ENCODE measurements at regions not wholly inside any gene's neighbourhood (a gene's known extent, or its start where the extent isn't known, plus 50 kb on each side); places are given as distances from the start of the nearest gene placed in this dataset.

- H3K9ac ChIP-seq (ENCODE audit: insufficient read length), result no peak overlapping the region
- no peak for TF ChIP-seq FOXP2 (optimal IDR thresholded peaks at IDR 0.05; ENCODE audit: control extremely low read depth, extremely low read length, insufficient read depth)
- TF ChIP-seq EZH2 (IDR thresholded peaks at IDR 0.05), result no peak
- no peak for TF ChIP-seq POLR2AphosphoS5 (IDR thresholded peaks at IDR 0.05; ENCODE audit: borderline replicate concordance, low read depth, low read length)
- H3K27ac ChIP-seq, result no peak overlapping the region
- no peak overlapping the region for H3K4me3 ChIP-seq
- no peaks in the 10 kb centered on the region for H3K36me3 ChIP-seq (ENCODE audit: insufficient read depth, low read length)
- DNase-seq (ENCODE audit: low read depth, low spot score), result no peak
- no peaks in the 10 kb centered on the region for H3K9me3 ChIP-seq (ENCODE audit: low read depth, low read length)
Measured at GRCh38 chr2:138985881-138986280, 205.7 kb upstream of the NXPH2 start.

- H3K27ac ChIP-seq, result no peak overlapping the region
- TF ChIP-seq FOXP2 (optimal IDR thresholded peaks at IDR 0.05; ENCODE audit: control extremely low read depth, extremely low read length, insufficient read depth), result no peak
- no peak for TF ChIP-seq POLR2AphosphoS5 (IDR thresholded peaks at IDR 0.05; ENCODE audit: borderline replicate concordance, low read depth, low read length)
- no peak for TF ChIP-seq EZH2 (IDR thresholded peaks at IDR 0.05)
- DNase-seq (ENCODE audit: low read depth, low spot score), result no peak
Measured at GRCh38 chr2:138979131-138979785, 199.1 kb upstream of the NXPH2 start.

GRCh38 chr2:138974651-138975050, 194.5 kb upstream of the NXPH2 start:
- H3K9ac ChIP-seq (ENCODE audit: insufficient read length), result no peak overlapping the region
- no peak overlapping the region for H3K4me3 ChIP-seq
- H3K27ac ChIP-seq, result no peak overlapping the region
- no peak for TF ChIP-seq FOXP2 (optimal IDR thresholded peaks at IDR 0.05; ENCODE audit: control extremely low read depth, extremely low read length, insufficient read depth)
- no peak for TF ChIP-seq POLR2AphosphoS5 (IDR thresholded peaks at IDR 0.05; ENCODE audit: borderline replicate concordance, low read depth, low read length)
- no peak for TF ChIP-seq EZH2 (IDR thresholded peaks at IDR 0.05)
- no peaks in the 10 kb centered on the region for H3K36me3 ChIP-seq (ENCODE audit: insufficient read depth, low read length)
- H3K9me3 ChIP-seq (ENCODE audit: low read depth, low read length), result 0 out of 2 replicates have a peak, but pooled peaks cover 3% of the 10 kb centered on the region
- DNase-seq (ENCODE audit: low read depth, low spot score), result no peak

More at GRCh38 chr2:138979131-138979785, 199.1 kb upstream of the NXPH2 start:
- no peak overlapping the region for H3K4me3 ChIP-seq
- 0 out of 2 replicates have a peak, but pooled peaks cover 3% of the 10 kb centered on the region for H3K9me3 ChIP-seq (ENCODE audit: low read depth, low read length)
- no peaks in the 10 kb centered on the region for H3K36me3 ChIP-seq (ENCODE audit: insufficient read depth, low read length)
- no peak overlapping the region for H3K9ac ChIP-seq (ENCODE audit: insufficient read length)

GRCh38 chr2:138964418-138964817, 184.2 kb upstream of the NXPH2 start:
- TF ChIP-seq FOXP2 (optimal IDR thresholded peaks at IDR 0.05; ENCODE audit: control extremely low read depth, extremely low read length, insufficient read depth), result no peak
- no peak for TF ChIP-seq EZH2 (IDR thresholded peaks at IDR 0.05)
- TF ChIP-seq POLR2AphosphoS5 (IDR thresholded peaks at IDR 0.05; ENCODE audit: borderline replicate concordance, low read depth, low read length), result no peak
- H3K9me3 ChIP-seq (ENCODE audit: low read depth, low read length), result no peaks in the 10 kb centered on the region
- no peak for DNase-seq (ENCODE audit: low read depth, low spot score)
- H3K36me3 ChIP-seq (ENCODE audit: insufficient read depth, low read length), result no peaks in the 10 kb centered on the region
- H3K27ac ChIP-seq, result no peak overlapping the region
- H3K9ac ChIP-seq (ENCODE audit: insufficient read length), result no peak overlapping the region
- no peak overlapping the region for H3K4me3 ChIP-seq

GRCh38 chr2:138962686-138963085, 182.5 kb upstream of the NXPH2 start:
- H3K9me3 ChIP-seq (ENCODE audit: low read depth, low read length), result no peaks in the 10 kb centered on the region
- no peaks in the 10 kb centered on the region for H3K36me3 ChIP-seq (ENCODE audit: insufficient read depth, low read length)
- DNase-seq (ENCODE audit: low read depth, low spot score), result no peak
- no peak overlapping the region for H3K9ac ChIP-seq (ENCODE audit: insufficient read length)
- no peak overlapping the region for H3K4me3 ChIP-seq
- H3K27ac ChIP-seq, result no peak overlapping the region
- no peak for TF ChIP-seq EZH2 (IDR thresholded peaks at IDR 0.05)
- TF ChIP-seq FOXP2 (optimal IDR thresholded peaks at IDR 0.05; ENCODE audit: control extremely low read depth, extremely low read length, insufficient read depth), result no peak
- TF ChIP-seq POLR2AphosphoS5 (IDR thresholded peaks at IDR 0.05; ENCODE audit: borderline replicate concordance, low read depth, low read length), result no peak

- Histone ChIP-seq H3K9ac (ENCODE audit: insufficient read length) (no peak overlapping the region), H3K4me3 (no peak overlapping the region), H3K27ac (no peak overlapping the region), H3K9me3 (ENCODE audit: low read depth, low read length) (no peaks in the 10 kb centered on the region), H3K36me3 (ENCODE audit: insufficient read depth, low read length) (no peaks in the 10 kb centered on the region)
- no peak for DNase-seq (ENCODE audit: low read depth, low spot score)
- TF ChIP-seq EZH2 (IDR thresholded peaks at IDR 0.05), result no peak
Measured at GRCh38 chr2:138960191-138960590, 180.0 kb upstream of the NXPH2 start.

GRCh38 chr2:138959031-138959430, 178.8 kb upstream of the NXPH2 start:
- TF ChIP-seq EZH2 (IDR thresholded peaks at IDR 0.05) (no peak), POLR2AphosphoS5 (IDR thresholded peaks at IDR 0.05; ENCODE audit: borderline replicate concordance, low read depth, low read length) (no peak), FOXP2 (optimal IDR thresholded peaks at IDR 0.05; ENCODE audit: control extremely low read depth, extremely low read length, insufficient read depth) (no peak)
- no peak overlapping the region for H3K9ac ChIP-seq (ENCODE audit: insufficient read length)
- no peak for DNase-seq (ENCODE audit: low read depth, low spot score)
- H3K27ac ChIP-seq, result no peak overlapping the region
- H3K4me3 ChIP-seq, result no peak overlapping the region
- H3K9me3 ChIP-seq (ENCODE audit: low read depth, low read length), result no peaks in the 10 kb centered on the region
- no peaks in the 10 kb centered on the region for H3K36me3 ChIP-seq (ENCODE audit: insufficient read depth, low read length)

- H3K9me3 ChIP-seq (ENCODE audit: low read depth, low read length), result no peaks in the 10 kb centered on the region
- TF ChIP-seq FOXP2 (optimal IDR thresholded peaks at IDR 0.05; ENCODE audit: control extremely low read depth, extremely low read length, insufficient read depth), result no peak
- no peak for TF ChIP-seq POLR2AphosphoS5 (IDR thresholded peaks at IDR 0.05; ENCODE audit: borderline replicate concordance, low read depth, low read length)
- no peak for TF ChIP-seq EZH2 (IDR thresholded peaks at IDR 0.05)
- no peak overlapping the region for H3K27ac ChIP-seq
- DNase-seq (ENCODE audit: low read depth, low spot score), result no peak
- no peak overlapping the region for H3K4me3 ChIP-seq
- no peak overlapping the region for H3K9ac ChIP-seq (ENCODE audit: insufficient read length)
- no peaks in the 10 kb centered on the region for H3K36me3 ChIP-seq (ENCODE audit: insufficient read depth, low read length)
Measured at GRCh38 chr2:138956116-138956515, 175.9 kb upstream of the NXPH2 start.

- Histone ChIP-seq H3K36me3 (ENCODE audit: insufficient read depth, low read length) (no peaks in the 10 kb centered on the region), H3K4me3 (no peak overlapping the region), H3K9me3 (ENCODE audit: low read depth, low read length) (no peaks in the 10 kb centered on the region), H3K27ac (no peak overlapping the region), H3K9ac (ENCODE audit: insufficient read length) (no peak overlapping the region)
- DNase-seq (ENCODE audit: low read depth, low spot score), result no peak
- no peak for TF ChIP-seq POLR2AphosphoS5 (IDR thresholded peaks at IDR 0.05; ENCODE audit: borderline replicate concordance, low read depth, low read length)
- no peak for TF ChIP-seq EZH2 (IDR thresholded peaks at IDR 0.05)
- no peak for TF ChIP-seq FOXP2 (optimal IDR thresholded peaks at IDR 0.05; ENCODE audit: control extremely low read depth, extremely low read length, insufficient read depth)
Measured at GRCh38 chr2:138950486-138950885, 170.3 kb upstream of the NXPH2 start.
